ENCODE measurements at regions not wholly inside any gene's neighbourhood (a gene's known extent, or its start where the extent isn't known, plus 50 kb on each side); places are given as distances from the start of the nearest gene placed in this dataset. TPM values are rescaled to one million over a fixed set of nuclear protein-coding genes. Genes with fewer than 3 reads are reported as not detected.

DNA sequence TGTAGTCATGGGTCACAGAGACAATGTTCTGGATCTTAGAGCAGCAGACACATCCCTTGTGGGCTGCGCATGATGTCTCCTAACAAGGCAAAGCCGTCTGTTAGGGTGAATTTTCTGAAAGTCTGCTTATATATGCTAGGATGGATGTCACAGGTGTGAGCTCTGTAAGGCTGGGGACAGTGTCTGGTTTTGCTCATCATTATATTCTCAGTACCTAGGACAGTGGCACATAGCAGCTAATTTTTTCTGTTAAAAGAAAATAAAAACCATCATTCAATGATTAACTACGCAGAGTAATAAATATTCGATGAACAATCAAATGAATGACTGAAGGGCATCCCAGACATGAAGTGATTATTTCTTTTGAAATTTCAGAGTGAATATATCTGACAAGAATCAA, 52.9 kb upstream of the FAM169A start:
- Histone ChIP-seq H3K18ac (ENCODE audit: low read length) (no peak overlapping the region), H3K4me1 (ENCODE audit: control insufficient read depth in 2 of 2, insufficient read depth in 1 of 2, low read depth in 1 of 2, low read length in 2 of 2) (no peaks in the 10 kb centered on the region), H2AK5ac (ENCODE audit: low read depth, low read length) (no peak overlapping the region), H3K9me3 (replicated peaks in 1 of 2; ENCODE audit: control insufficient read depth in 2 of 2, insufficient read depth in 1 of 2, low read depth in 1 of 2, low read length in 2 of 2) (no peaks in the 10 kb centered on the region), H2BK15ac (ENCODE audit: low read length) (no peak overlapping the region), H3K4ac (ENCODE audit: low read length) (no peak overlapping the region), H4K91ac (ENCODE audit: low read depth, low read length, poor library complexity) (no peak overlapping the region), H2BK12ac (ENCODE audit: low read length) (no peak overlapping the region), H4K8ac (ENCODE audit: low read depth, low read length) (no peak overlapping the region), H3K27ac (replicated peaks; ENCODE audit: low read length) (no peak overlapping the region), H2AFZ (ENCODE audit: low read length) (no peak overlapping the region), H3K27me3 (ENCODE audit: control insufficient read depth in 3 of 3, insufficient read depth in 3 of 3, low read depth in 1 of 3, low read length in 3 of 3) (peaks cover 0 to 3% (median 0%) of the 10 kb centered on the region in 3 experiments), H3K36me3 (replicated peaks in 1 of 2; ENCODE audit: control insufficient read depth in 2 of 2, insufficient read depth in 2 of 2, low read length in 2 of 2) (no peaks in the 10 kb centered on the region), H3K9ac (ENCODE audit: low read depth, low read length, poor library complexity) (no peak overlapping the region), H3K23ac (ENCODE audit: low read depth, low read length, poor library complexity) (no peak overlapping the region), H3K14ac (ENCODE audit: low read length) (no peak overlapping the region), H3K4me2 (ENCODE audit: insufficient read depth, low read length, poor library complexity, severe bottlenecking) (no peak overlapping the region), H3K79me1 (ENCODE audit: low read depth, low read length) (no peaks in the 10 kb centered on the region), H3K4me3 (ENCODE audit: low read length in 2 of 2) (no peak overlapping the region), H2BK120ac (ENCODE audit: low read depth, low read length) (no peak overlapping the region), H2BK5ac (ENCODE audit: low read length) (no peak overlapping the region)
- no CpG with 5 or more reads among the region's 4 CpGs for WGBS, 2 donors (ENCODE audit: extremely low coverage in 2 of 2, insufficient read length in 2 of 2, insufficient replicate concordance in 1 of 2)
- no peak for DNase-seq (ENCODE audit: low spot score)

DNA sequence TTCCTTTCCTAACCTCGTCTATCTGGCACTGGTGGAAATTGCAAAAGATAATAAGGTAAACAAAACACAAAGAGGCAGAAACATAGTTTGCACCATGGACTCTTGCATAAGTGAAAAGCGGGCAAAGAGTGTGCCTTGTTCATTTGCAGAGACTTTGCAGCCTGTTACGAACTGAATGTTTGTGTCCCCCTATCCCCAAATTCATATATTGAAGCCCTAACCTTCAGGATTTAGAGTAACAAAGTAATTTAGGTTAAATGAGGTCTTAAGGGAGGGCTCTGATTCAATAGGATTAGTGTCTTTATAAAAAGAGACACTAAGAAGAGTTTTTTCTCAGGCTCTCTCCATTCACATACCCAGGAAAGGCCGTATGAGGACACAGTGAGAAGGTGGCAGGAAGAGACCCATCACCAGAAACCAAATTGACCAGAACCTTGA, 52.1 kb upstream of the FAM169A start:
- DNase-seq (ENCODE audit: low spot score): no peak
- H3K4me3 ChIP-seq (ENCODE audit: low read length in 2 of 2): no peak overlapping the region
- no peak overlapping the region for H2AK5ac ChIP-seq (ENCODE audit: low read depth, low read length)
- no peak overlapping the region for H2BK15ac ChIP-seq (ENCODE audit: low read length)
- H3K18ac ChIP-seq (ENCODE audit: low read length): no peak overlapping the region
- no peak overlapping the region for H4K8ac ChIP-seq (ENCODE audit: low read depth, low read length)
- H3K36me3 ChIP-seq (replicated peaks in 1 of 2; ENCODE audit: control insufficient read depth in 2 of 2, insufficient read depth in 2 of 2, low read length in 2 of 2): no peaks in the 10 kb centered on the region
- H3K4me1 ChIP-seq (ENCODE audit: control insufficient read depth in 2 of 2, insufficient read depth in 1 of 2, low read depth in 1 of 2, low read length in 2 of 2): no peaks in the 10 kb centered on the region
- H3K4me2 ChIP-seq (ENCODE audit: insufficient read depth, low read length, poor library complexity, severe bottlenecking): no peak overlapping the region
- H2BK5ac ChIP-seq (ENCODE audit: low read length): no peak overlapping the region
- no peak overlapping the region for H2BK120ac ChIP-seq (ENCODE audit: low read depth, low read length)
- no peak overlapping the region for H3K4ac ChIP-seq (ENCODE audit: low read length)
- H3K79me1 ChIP-seq (ENCODE audit: low read depth, low read length): no peaks in the 10 kb centered on the region
- WGBS, 2 donors (ENCODE audit: extremely low coverage in 2 of 2, insufficient read length in 2 of 2, insufficient replicate concordance in 1 of 2): no CpG with 5 or more reads among the region's 4 CpGs
- no peak overlapping the region for H3K9ac ChIP-seq (ENCODE audit: low read depth, low read length, poor library complexity)
- no peak overlapping the region for H4K91ac ChIP-seq (ENCODE audit: low read depth, low read length, poor library complexity)
- peaks cover 0 to 3% (median 0%) of the 10 kb centered on the region in 3 experiments for H3K27me3 ChIP-seq (ENCODE audit: control insufficient read depth in 3 of 3, insufficient read depth in 3 of 3, low read depth in 1 of 3, low read length in 3 of 3)
- no peak overlapping the region for H3K27ac ChIP-seq (replicated peaks; ENCODE audit: low read length)
- H3K14ac ChIP-seq (ENCODE audit: low read length): no peak overlapping the region
- H3K23ac ChIP-seq (ENCODE audit: low read depth, low read length, poor library complexity): no peak overlapping the region
- no peaks in the 10 kb centered on the region for H3K9me3 ChIP-seq (replicated peaks in 1 of 2; ENCODE audit: control insufficient read depth in 2 of 2, insufficient read depth in 1 of 2, low read depth in 1 of 2, low read length in 2 of 2)
- no peak overlapping the region for H2BK12ac ChIP-seq (ENCODE audit: low read length)
- H2AFZ ChIP-seq (ENCODE audit: low read length): no peak overlapping the region

DNA sequence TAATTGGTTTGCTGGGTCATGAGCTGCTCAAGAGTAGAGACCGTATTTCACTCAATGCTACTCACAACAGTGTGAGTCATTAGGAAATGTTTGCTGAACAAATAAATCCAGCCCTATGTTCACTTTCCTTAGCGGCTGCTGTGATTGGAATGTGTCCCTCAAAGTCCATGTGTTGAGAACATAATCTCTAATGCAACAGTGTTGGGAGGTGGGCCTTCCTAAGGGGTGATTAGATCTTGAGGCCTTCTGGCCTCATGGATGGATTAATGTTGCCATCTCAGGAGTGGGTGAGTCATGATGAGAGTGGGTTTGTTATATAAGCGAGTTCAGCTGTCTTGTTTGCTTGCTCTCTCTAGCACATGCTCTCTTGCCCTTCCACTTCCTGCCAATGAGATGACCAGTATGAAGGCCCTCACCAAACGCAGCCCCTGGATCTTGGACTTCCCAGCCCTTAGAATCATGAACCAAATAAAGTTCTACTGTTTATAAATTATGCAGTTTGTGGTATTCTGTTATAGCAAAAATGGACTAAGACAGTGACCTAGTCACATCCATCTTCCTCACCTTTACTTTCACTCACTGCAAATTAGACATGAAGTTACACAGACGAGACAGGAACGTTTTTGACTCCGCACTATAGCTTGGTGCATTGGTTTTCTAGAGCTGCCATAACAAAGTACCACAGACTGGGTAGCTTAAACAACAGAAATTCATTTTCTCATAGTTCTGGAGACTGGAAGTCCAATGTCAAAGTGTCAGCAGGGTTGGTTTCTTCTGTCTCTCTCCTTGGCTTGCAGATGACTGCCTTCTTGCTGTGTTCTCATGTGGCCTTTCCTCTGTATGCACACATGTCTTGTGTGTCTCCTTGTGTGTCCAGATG, 50.9 kb upstream of the FAM169A start:
- Histone ChIP-seq H3K18ac (ENCODE audit: low read length) (no peak overlapping the region), H2AK5ac (ENCODE audit: low read depth, low read length) (no peak overlapping the region), H2BK5ac (ENCODE audit: low read length) (no peak overlapping the region), H3K4me1 (ENCODE audit: control insufficient read depth in 2 of 2, insufficient read depth in 1 of 2, low read depth in 1 of 2, low read length in 2 of 2) (no peaks in the 10 kb centered on the region), H3K27ac (replicated peaks; ENCODE audit: low read length) (no peak overlapping the region), H3K4me2 (ENCODE audit: insufficient read depth, low read length, poor library complexity, severe bottlenecking) (no peak overlapping the region), H3K4me3 (ENCODE audit: low read length in 2 of 2) (no peak overlapping the region), H3K4ac (ENCODE audit: low read length) (no peak overlapping the region), H3K9ac (ENCODE audit: low read depth, low read length, poor library complexity) (no peak overlapping the region), H2AFZ (ENCODE audit: low read length) (no peak overlapping the region), H3K36me3 (replicated peaks in 1 of 2; ENCODE audit: control insufficient read depth in 2 of 2, insufficient read depth in 2 of 2, low read length in 2 of 2) (no peaks in the 10 kb centered on the region), H3K79me1 (ENCODE audit: low read depth, low read length) (no peaks in the 10 kb centered on the region), H4K8ac (ENCODE audit: low read depth, low read length) (no peak overlapping the region), H2BK120ac (ENCODE audit: low read depth, low read length) (no peak overlapping the region), H2BK12ac (ENCODE audit: low read length) (no peak overlapping the region), H3K27me3 (ENCODE audit: control insufficient read depth in 3 of 3, insufficient read depth in 3 of 3, low read depth in 1 of 3, low read length in 3 of 3) (peaks cover 0 to 3% (median 0%) of the 10 kb centered on the region in 3 experiments), H2BK15ac (ENCODE audit: low read length) (no peak overlapping the region), H3K9me3 (replicated peaks in 1 of 2; ENCODE audit: control insufficient read depth in 2 of 2, insufficient read depth in 1 of 2, low read depth in 1 of 2, low read length in 2 of 2) (no peaks in the 10 kb centered on the region), H3K23ac (ENCODE audit: low read depth, low read length, poor library complexity) (no peak overlapping the region), H3K14ac (ENCODE audit: low read length) (no peak overlapping the region), H4K91ac (ENCODE audit: low read depth, low read length, poor library complexity) (no peak overlapping the region)
- no peak for DNase-seq (ENCODE audit: low spot score)
- no CpG with 5 or more reads among the region's 7 CpGs for WGBS, 2 donors (ENCODE audit: extremely low coverage in 2 of 2, insufficient read length in 2 of 2, insufficient replicate concordance in 1 of 2)

Small RNA genes in the stretch of these regions (small RNA-seq; reads per million reads assigned to genes)
- gene AC116337.2 (ENCODE audit: insufficient read depth): not detected

Data from neuronal stem cell (in vitro differentiated cells).